Inflammatory macrophage treated with lipopolysaccharide for 4 hours (primary cell): ENCODE measurements at regions not wholly inside any gene's neighbourhood (a gene's known extent, or its start where the extent isn't known, plus 50 kb on each side); places are given as distances from the start of the nearest gene placed in this dataset.
"Not testable (repeated sequence)": the region's sequence is repeated elsewhere in the genome, so short reads cannot be mapped to it uniquely, and the experiment has no call there.

Experiments used
- DNase-seq: peaks from one replicate; pipeline ENCODE4 v3.0.0-alpha.2; 2020

- DNase-seq: not testable (repeated sequence)
Measured at GRCh38 chr5:17130302-17130701, 87.1 kb upstream of the BASP1 start.

DNA sequence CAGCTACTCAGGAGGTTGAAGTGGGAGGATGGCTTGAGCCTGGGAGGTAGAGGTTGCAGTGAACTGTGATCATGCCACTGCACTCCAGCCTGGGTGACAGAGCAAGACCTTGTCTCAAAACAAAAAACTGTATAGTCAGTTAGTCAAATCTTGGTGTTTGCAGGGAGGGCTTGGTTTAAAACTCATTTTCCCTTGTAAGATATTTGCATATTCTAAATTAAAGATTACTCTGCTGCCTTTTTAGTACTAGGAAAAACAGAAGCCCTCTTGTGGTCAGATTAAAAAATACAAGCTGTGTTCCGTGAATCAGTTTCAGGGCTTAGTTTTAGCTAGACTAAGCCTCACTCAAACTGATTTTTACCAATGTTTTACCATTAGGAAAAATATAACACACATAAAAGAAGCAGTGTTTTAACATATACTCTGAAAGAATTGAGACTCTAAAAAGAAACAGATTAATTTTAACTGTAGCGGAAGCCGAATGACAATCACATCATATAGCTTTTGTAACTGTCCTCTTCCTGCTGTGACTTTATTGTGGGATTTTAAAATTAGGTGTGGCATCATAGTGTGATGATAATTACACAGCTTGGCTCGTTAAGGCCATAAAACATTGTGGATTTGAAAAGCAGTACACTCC lies 84.9 kb upstream of the BASP1 start:
- DNase-seq: peak; percentile 61

GRCh38 chr5:17135050-17135449 lies 82.4 kb upstream of the BASP1 start:
- no peak for DNase-seq

DNA sequence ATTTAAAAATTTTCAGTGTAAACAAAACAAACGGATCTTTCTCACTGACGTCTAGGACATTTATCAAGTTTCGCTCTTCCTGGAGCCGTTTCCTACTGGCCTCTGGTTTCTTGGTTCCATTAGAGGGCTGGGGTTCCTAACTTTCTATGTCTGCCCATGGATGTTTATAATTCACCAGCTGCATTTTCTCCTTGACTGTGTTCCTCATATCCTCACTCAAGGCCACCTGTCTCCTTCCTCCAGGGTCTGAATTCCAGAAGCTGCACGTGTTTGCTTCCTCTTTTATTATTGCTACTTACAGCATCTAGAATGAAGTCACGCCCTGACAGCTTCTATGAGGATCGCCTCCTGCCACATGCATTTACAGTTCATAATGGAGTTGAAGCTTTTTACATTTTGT lies 74.1 kb upstream of the BASP1 start:
- DNase-seq: peak; percentile 12

DNA sequence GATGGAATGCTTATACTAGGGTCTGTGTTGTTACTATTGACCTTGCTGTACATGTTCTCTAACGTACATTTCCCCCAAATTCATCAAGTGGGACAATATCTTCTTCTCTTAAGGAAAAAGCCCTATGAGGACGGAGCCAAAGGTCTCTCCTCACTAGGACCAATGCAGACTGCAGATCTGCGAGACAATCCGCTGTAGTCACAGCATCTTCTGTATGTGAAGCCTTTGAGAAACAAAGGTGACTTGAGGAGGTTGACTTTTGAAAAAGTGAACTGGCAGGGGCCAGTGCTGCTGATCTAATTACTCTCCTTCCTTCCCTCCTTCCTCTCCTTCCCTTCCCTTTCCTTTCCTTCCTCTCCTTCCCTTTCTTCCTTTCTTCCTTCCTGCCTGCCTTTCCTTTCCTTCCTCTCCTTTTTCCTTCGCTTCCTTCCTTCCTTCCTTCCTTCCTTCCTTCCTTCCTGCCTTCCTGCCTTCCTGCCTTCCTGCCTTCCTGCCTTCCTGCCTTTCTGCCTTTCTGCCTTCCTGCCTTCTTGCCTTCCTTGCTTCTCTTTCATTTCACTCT lies 71.1 kb upstream of the BASP1 start:
- DNase-seq: no peak

DNA sequence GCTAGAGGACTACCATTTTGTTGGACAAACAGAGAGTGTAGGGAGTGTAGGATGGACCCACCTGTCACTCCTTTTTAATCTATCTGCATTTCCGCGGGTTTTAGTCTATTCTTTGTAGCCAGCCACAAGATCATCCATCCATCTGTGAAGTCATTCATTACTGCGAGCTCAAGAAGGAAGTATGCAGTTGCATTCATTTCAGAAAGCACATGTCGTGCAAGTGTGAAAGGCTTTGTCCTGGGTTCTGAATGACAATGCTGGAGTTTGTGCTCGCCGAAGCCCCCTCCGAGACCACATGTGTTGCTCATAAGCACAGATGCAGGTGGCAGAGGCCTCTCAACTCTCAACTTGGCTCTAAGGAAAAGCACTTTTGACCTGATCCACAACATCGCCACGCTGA lies 70.3 kb upstream of the BASP1 start:
- DNase-seq: no peak

DNA sequence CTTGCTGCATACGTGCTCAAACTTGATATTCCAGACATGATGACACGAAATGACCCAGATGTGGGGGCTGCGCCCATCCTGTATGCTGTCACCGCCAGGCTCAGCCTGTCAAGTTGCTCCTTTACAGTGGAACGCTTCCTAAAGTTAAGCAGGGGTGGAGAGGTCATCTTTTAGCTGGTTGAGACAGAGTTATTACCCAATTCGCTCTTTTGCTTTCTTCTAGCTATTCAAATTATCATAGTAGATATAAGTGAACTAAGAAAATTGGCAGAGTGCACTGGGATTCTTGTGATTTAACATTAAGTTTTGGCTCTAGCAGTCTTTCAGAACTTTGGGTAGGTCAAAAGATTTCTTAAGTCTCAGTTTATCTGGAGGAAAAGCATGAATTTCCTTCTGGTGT lies 69.8 kb upstream of the BASP1 start:
- no peak for DNase-seq

DNA sequence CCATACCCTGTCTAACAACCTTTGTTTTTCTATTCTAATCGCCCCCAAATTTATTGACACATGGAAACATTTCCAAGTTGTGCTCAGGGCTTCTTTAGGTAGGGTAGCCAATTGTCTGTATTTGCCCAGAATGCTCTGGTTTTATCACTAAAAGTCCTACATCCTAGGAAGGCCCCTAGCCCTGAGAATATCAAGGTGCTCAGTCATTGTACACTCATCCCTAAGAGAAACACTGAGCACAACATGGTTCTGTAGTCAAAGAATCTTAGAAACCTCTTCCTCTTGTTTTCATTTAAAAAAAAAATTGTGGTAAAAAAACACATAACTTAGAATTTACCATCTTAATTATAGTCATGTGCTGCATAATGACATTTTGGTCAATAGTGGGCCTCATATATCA lies 69.0 kb upstream of the BASP1 start:
- DNase-seq: no peak

GRCh38 chr5:17149786-17150185 lies 67.6 kb upstream of the BASP1 start:
- no peak for DNase-seq

DNA sequence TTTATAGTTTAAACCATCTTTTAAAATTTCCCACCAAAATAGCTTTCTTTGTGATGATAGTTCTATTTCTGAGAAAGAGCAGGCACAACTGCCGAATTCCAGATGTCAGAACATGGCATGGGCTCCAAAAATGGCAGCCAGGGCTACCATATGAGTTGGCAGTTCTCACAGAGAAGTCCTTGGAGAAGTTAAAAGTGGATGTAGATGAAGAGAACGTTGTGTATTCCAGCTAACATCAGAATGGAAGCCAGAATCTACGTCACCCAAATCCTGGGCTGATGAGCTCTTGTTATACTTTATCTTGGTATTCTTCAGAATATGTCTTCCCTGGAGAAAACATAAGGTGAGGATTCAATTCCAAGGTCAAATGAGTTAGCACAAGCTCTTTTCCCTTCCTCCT lies 66.9 kb upstream of the BASP1 start:
- DNase-seq: no peak

GRCh38 chr5:17151686-17152085 lies 65.7 kb upstream of the BASP1 start:
- no peak for DNase-seq

DNA sequence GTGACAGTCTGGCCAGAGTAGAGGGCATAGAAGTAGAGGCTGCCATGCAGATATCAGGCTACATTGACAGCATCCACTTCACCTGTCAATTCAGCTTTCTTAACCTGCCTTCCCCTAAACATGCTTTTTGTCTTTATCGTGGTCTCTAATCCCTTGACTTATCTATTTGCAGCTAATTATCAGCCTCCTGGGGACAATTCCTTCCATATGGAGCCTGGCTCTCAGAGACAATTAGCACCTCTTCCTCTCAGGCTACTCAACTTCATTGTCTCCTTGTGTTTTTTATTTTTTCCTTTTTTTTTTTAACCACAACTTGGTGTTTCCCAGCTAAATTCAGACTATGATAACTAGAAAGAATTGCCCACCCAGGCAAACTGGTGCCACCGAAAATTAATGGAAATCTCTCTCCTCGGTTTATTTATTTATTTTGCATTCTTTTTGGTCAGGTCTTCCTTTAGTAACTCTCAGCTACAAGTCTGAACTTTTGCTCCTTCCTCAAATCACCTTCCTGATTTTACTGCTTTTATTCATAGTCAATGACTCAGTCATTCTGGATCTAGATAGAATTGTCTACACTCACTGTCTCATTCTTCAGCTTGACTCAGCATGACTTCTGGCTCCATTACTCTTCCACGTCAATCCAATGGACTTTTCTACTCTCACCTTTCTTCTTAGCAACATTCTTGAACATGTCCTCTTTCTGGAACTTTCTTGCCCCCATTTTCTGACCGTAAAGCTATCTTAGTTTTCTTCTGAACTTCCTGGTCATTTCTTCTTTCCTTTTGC lies 63.0 kb upstream of the BASP1 start:
- DNase-seq: peak; percentile 58

GRCh38 chr5:17156463-17156862 lies 61.0 kb upstream of the BASP1 start:
- no peak for DNase-seq

DNA sequence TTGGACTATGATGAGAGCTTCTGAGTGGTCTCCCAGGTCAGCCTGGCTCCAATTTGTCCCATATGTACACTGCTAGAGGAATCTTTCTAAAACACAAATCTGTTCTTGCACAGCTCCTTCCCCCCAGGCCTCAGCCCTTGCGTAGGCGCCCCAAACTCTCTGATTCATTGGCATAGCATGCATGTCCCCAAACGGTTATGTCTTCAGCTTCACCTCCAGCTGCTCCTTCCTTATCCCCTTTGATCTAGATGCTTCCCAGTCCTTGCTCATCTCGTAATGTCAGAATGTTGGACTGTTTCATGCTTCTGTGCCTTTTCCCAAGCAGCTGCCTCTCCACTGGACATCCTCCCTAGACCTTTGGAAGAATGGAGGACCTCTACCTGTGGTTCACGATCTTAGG lies 60.1 kb upstream of the BASP1 start:
- no peak for DNase-seq

- DNase-seq: peak; percentile 19
Measured at GRCh38 chr5:17157916-17158529, 59.4 kb upstream of the BASP1 start.

DNA sequence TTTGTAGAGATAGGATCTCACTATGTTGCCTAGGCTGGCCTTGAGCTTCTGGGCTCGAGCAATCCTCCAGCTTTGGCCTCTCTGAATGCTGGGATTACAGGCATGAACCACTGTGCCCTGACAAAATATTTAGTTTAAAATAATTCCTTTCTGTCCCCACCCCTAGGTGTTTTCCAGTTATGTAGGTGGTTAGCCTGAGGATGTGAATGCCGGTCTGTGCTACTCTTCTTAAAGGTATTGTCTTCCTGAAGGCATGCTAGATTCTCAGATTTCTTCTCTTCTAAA lies 56.7 kb upstream of the BASP1 start:
- no peak for DNase-seq

DNA sequence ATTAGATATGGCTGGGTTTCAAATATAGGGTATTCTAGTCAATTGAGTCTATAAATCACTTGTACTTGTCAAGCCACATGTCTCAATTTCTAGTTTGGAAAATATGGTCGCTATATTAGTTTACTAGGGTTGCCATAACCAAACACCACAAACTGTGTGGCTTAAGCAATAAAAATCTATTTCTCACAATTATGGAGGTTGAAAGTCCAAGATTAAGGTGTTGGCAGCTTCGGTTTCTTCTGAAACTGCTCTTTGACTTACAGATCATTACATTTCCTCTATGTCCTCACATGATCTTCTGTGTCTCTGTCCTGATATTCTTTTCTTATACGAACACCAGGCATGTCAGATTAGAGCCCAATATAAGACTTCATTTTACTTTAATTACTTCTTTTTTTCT lies 55.8 kb upstream of the BASP1 start:
- DNase-seq: no peak

- DNase-seq: no peak
Measured at GRCh38 chr5:17163221-17163620, 54.2 kb upstream of the BASP1 start.

- no peak for DNase-seq
Measured at GRCh38 chr5:17167171-17167891, 50.1 kb upstream of the BASP1 start.
